Neural cell (in vitro differentiated cells): ENCODE measurements at regions not wholly inside any gene's neighbourhood (a gene's known extent, or its start where the extent isn't known, plus 50 kb on each side); places are given as distances from the start of the nearest gene placed in this dataset.

Experiments
- EP300 ChIP-seq: fragments of 450-650 bp; conservative IDR thresholded peaks from 2 replicates; pipeline ENCODE4 v1.6.1; 2014; ENCODE audit warnings: antibody characterized with exemption, mild to moderate bottlenecking, moderate library complexity; ENCODE audit not compliant: poor library complexity, severe bottlenecking
- EZH2 ChIP-seq: fragments of 200-600, 300-800 bp; shearing (Covaris generic), sonication (generic); IDR thresholded peaks from 2 replicates; pipeline ENCODE4 v1.6.1; 2014; ENCODE audit warnings: antibody characterized with exemption, low read length, borderline replicate concordance, mild to moderate bottlenecking; ENCODE audit not compliant: insufficient read depth, poor library complexity, severe bottlenecking
- MXI1 ChIP-seq: fragments of 450-650 bp; conservative IDR thresholded peaks from 2 replicates; pipeline ENCODE4 v1.6.1; 2014; ENCODE audit warnings: antibody characterized with exemption, mild to moderate bottlenecking; ENCODE audit not compliant: poor library complexity, severe bottlenecking
- POLR2AphosphoS5 ChIP-seq: IDR thresholded peaks from 2 replicates; pipeline ENCODE4 v1.6.1; 2012
- RAD21 ChIP-seq: fragments of 450-650 bp; conservative IDR thresholded peaks from 2 replicates; pipeline ENCODE4 v1.6.1; 2014; ENCODE audit warnings: antibody characterized with exemption, mild to moderate bottlenecking, moderate library complexity
- TAF1 ChIP-seq: IDR thresholded peaks from 2 replicates; pipeline ENCODE4 v1.6.1; 2012; ENCODE audit warnings: low read depth
- TF ChIP-seq, protein P1 (sequence below): fragments of 450-650 bp; IDR thresholded peaks from 2 replicates; pipeline ENCODE4 v1.5.1; 2014; ENCODE audit warnings: antibody characterized with exemption, mild to moderate bottlenecking, moderate library complexity; ENCODE audit not compliant: poor library complexity, severe bottlenecking

DNA sequence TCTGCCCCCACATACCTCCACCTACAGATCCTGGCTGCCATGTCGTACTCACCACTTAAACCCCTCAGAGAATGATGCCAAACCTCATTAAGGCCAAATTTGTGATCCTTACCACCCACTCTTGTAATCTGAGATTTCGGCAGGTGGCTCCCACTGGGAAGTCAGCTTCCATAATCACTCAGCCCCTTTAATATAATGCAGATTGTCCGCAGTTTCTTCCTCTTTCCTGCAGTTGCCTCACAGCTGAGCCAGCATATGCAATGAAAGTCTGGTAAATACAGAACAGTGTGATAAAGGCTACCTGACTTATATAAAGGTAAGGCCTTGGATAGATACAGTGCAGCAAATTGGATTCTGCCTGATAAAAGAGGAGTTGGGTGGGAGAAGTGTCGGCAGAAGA is 515.2 kb upstream of the TENM4 start:
- TF ChIP-seq, protein P1, sequence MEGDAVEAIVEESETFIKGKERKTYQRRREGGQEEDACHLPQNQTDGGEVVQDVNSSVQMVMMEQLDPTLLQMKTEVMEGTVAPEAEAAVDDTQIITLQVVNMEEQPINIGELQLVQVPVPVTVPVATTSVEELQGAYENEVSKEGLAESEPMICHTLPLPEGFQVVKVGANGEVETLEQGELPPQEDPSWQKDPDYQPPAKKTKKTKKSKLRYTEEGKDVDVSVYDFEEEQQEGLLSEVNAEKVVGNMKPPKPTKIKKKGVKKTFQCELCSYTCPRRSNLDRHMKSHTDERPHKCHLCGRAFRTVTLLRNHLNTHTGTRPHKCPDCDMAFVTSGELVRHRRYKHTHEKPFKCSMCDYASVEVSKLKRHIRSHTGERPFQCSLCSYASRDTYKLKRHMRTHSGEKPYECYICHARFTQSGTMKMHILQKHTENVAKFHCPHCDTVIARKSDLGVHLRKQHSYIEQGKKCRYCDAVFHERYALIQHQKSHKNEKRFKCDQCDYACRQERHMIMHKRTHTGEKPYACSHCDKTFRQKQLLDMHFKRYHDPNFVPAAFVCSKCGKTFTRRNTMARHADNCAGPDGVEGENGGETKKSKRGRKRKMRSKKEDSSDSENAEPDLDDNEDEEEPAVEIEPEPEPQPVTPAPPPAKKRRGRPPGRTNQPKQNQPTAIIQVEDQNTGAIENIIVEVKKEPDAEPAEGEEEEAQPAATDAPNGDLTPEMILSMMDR = no peak
- no peak for TF ChIP-seq RAD21
- TF ChIP-seq POLR2AphosphoS5 = no peak
- TF ChIP-seq EZH2 = no peak
- no peak for TF ChIP-seq EP300
- TF ChIP-seq TAF1 = no peak
- no peak for TF ChIP-seq MXI1
